Gastroesophageal sphincter (tissue), 3 donors: ENCODE measurements at regions not wholly inside any gene's neighbourhood (a gene's known extent, or its start where the extent isn't known, plus 50 kb on each side); places are given as distances from the start of the nearest gene placed in this dataset.
"Not testable (repeated sequence)": the region's sequence is repeated elsewhere in the genome, so short reads cannot be mapped to it uniquely, and the experiment has no call there.

Source experiments
- CTCF ChIP-seq, 4 experiments: fragments of 200-600 bp in 2 of 4; fragments of 450-650 bp in 2 of 4; sonication (generic) in 1 of 4; IDR thresholded peaks; one replicate each; pipeline ENCODE4 v1.5.1; 2017 to 2019; ENCODE audit warnings: antibody characterized with exemption in 4 of 4, mild to moderate bottlenecking in 2 of 4, moderate library complexity in 2 of 4
- EP300 ChIP-seq: sonication (generic); formaldehyde crosslinking; IDR thresholded peaks from one replicate; pipeline ENCODE4 v1.6.1; 2017; ENCODE audit warnings: antibody characterized with exemption, mild to moderate bottlenecking
- POLR2A ChIP-seq, 2 donors: fragments of 450-650 bp; IDR thresholded peaks; one replicate each; pipeline ENCODE4 v1.6.1; 2017; ENCODE audit warnings: antibody characterized with exemption in 2 of 2, mild to moderate bottlenecking in 2 of 2, moderate library complexity in 1 of 2
- POLR2AphosphoS5 ChIP-seq: sonication (generic); formaldehyde crosslinking; IDR thresholded peaks from one replicate; pipeline ENCODE4 v1.6.1; 2017; ENCODE audit warnings: antibody characterized with exemption

- TF ChIP-seq POLR2A (IDR thresholded peaks at IDR 0.05); CTCF (IDR thresholded peaks at IDR 0.05); POLR2AphosphoS5; EP300: not testable (repeated sequence)
Measured at GRCh38 chr4:114044351-114044750, 64.9 kb upstream of the ARSJ start.
